22Rv1 (cell line): ENCODE measurements at regions not wholly inside any gene's neighbourhood (a gene's known extent, or its start where the extent isn't known, plus 50 kb on each side); places are given as distances from the start of the nearest gene placed in this dataset.

Source experiments
- ZFX ChIP-seq: fragments of 450-650 bp; IDR thresholded peaks from 2 replicates; pipeline ENCODE4 v1.6.1; 2017; ENCODE audit warnings: antibody characterized with exemption, borderline replicate concordance
- TF ChIP-seq, protein P1 (sequence below): fragments of 450-650 bp; IDR thresholded peaks from 2 replicates; pipeline ENCODE4 v1.5.1; 2017; ENCODE audit warnings: mild to moderate bottlenecking

DNA sequence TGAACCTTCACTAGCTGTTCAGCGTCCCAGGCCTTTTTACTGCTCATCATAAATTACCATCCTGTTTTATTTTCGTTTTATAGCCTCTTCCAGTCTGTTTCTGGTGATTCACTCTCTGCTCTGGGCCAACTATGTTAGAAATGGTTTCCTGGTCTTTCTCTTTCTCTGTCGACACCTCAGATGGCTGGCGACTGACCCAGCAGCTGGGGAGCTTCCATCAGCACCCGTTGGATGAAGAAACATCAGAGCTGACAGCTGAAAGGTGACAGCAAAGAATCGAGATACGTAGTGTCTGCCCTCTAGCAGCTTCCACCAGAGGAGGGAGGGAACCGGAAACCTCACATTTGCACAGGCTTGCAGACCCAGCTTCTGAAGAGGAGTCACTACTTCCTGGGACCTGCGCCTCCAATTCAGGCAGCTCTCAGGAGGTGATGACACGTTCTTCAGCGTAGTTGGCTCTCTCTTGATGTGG is 82.9 kb upstream of the MLN start:
- TF ChIP-seq, protein P1, sequence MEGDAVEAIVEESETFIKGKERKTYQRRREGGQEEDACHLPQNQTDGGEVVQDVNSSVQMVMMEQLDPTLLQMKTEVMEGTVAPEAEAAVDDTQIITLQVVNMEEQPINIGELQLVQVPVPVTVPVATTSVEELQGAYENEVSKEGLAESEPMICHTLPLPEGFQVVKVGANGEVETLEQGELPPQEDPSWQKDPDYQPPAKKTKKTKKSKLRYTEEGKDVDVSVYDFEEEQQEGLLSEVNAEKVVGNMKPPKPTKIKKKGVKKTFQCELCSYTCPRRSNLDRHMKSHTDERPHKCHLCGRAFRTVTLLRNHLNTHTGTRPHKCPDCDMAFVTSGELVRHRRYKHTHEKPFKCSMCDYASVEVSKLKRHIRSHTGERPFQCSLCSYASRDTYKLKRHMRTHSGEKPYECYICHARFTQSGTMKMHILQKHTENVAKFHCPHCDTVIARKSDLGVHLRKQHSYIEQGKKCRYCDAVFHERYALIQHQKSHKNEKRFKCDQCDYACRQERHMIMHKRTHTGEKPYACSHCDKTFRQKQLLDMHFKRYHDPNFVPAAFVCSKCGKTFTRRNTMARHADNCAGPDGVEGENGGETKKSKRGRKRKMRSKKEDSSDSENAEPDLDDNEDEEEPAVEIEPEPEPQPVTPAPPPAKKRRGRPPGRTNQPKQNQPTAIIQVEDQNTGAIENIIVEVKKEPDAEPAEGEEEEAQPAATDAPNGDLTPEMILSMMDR, result no peak
- TF ChIP-seq ZFX, result no peak
